Endothelial cell of umbilical vein (primary cell): ENCODE measurements at regions not wholly inside any gene's neighbourhood (a gene's known extent, or its start where the extent isn't known, plus 50 kb on each side); places are given as distances from the start of the nearest gene placed in this dataset.

Experiments
- BruUV-seq: library from RNA; stranded (reverse); fragments of 400-500 nt; replicated peaks from 2 replicates; lab custom pipeline; 2021; lab: Mats Ljungman, UMichigan
- CTCF ChIA-PET: fragments of 300-600, 350-600 bp; sonication (Branson Sonifier 250); formaldehyde crosslinking; loops from one replicate; lab custom pipeline; 2021; ENCODE audit warnings: antibody characterized with exemption, inconsistent platforms; lab: Charles Lee
- POLR2A ChIA-PET: fragments of 300-600, 350-600 bp; sonication (Branson Sonifier 250); formaldehyde crosslinking; loops from one replicate; lab custom pipeline; 2021; ENCODE audit warnings: antibody characterized with exemption, inconsistent platforms; lab: Charles Lee
- DNase-seq: peaks from one replicate; pipeline ENCODE4 v3.0.0-alpha.2; 2011; ENCODE audit warnings: low read depth, low spot score
- FAIRE-seq: peaks from 2 replicates; lab custom pipeline; 2011; peaks lifted over from hg19 to GRCh38; lab: Jason Lieb, UNC
- H2AFZ ChIP-seq: 2 replicates; pipeline ENCODE4 v1.6.0; 2012; ENCODE audit warnings: low read depth, low read length, control low read depth, inconsistent platforms
- H3K27ac ChIP-seq: 2 replicates; pipeline ENCODE4 v1.5.1; 2011; ENCODE audit warnings: low read depth, mild to moderate bottlenecking, control low read depth, low read length, moderate library complexity; ENCODE audit not compliant: insufficient read depth
- H3K27me3 ChIP-seq, 2 experiments: 2 replicates each; pipeline versions ENCODE4 v1.6.0 to v1.6.1; 2011; ENCODE audit warnings: low read length in 2 of 2, mixed read lengths in 1 of 2; ENCODE audit not compliant: control insufficient read depth in 2 of 2, insufficient read depth in 2 of 2
- H3K36me3 ChIP-seq, 2 experiments: 2 replicates in 1 of 2; 3 replicates in 1 of 2; pipeline ENCODE4 v1.5.1; 2011; ENCODE audit warnings: low read length in 2 of 2, mild to moderate bottlenecking in 1 of 2, moderate library complexity in 1 of 2; ENCODE audit not compliant: control insufficient read depth in 2 of 2, insufficient read depth in 2 of 2; ENCODE audit errors: extremely low read depth in 1 of 2
- H3K4me1 ChIP-seq: 3 replicates; pipeline ENCODE4 v1.5.1; 2011; ENCODE audit warnings: mild to moderate bottlenecking, low read length; ENCODE audit not compliant: control insufficient read depth, insufficient read depth; ENCODE audit errors: extremely low read depth
- H3K4me2 ChIP-seq: 2 replicates; pipeline ENCODE4 v1.6.1; 2011; ENCODE audit warnings: low read length, control low read depth, mixed read lengths; ENCODE audit not compliant: insufficient read depth
- H3K4me3 ChIP-seq, 3 experiments: fragments of 200-600 bp in 1 of 3; sonication (generic), shearing (Covaris generic) in 1 of 3; replicated peaks in 1 of 3; 2 replicates each; pipeline ENCODE4 v1.5.1; 2011 to 2016; ENCODE audit warnings: control low read depth in 3 of 3, low read length in 3 of 3, mild to moderate bottlenecking in 2 of 3, inconsistent platforms in 1 of 3, low read depth in 1 of 3, moderate library complexity in 1 of 3; ENCODE audit not compliant: insufficient read depth in 1 of 3
- H3K79me2 ChIP-seq: 2 replicates; pipeline ENCODE4 v1.6.0; 2012; ENCODE audit warnings: low read length, inconsistent platforms; ENCODE audit not compliant: control insufficient read depth, insufficient read depth
- H3K9ac ChIP-seq: replicated peaks from 2 replicates; pipeline ENCODE3; 2011; ENCODE audit warnings: low read length, control low read depth; ENCODE audit not compliant: insufficient read depth; ENCODE audit errors: extremely low read depth
- H3K9me1 ChIP-seq: replicated peaks from 3 replicates; pipeline ENCODE4 v1.6.0; 2011; ENCODE audit warnings: mild to moderate bottlenecking, low read length; ENCODE audit not compliant: control insufficient read depth, insufficient read depth; ENCODE audit errors: extremely low read depth
- H3K9me3 ChIP-seq: replicated peaks from 2 replicates; pipeline ENCODE4 v1.5.1; 2012; ENCODE audit warnings: low read length, inconsistent platforms; ENCODE audit not compliant: control insufficient read depth, insufficient read depth
- H4K20me1 ChIP-seq: replicated peaks from 2 replicates; pipeline ENCODE3; 2011; ENCODE audit warnings: mild to moderate bottlenecking, low read length; ENCODE audit not compliant: control insufficient read depth, insufficient read depth; ENCODE audit errors: extremely low read depth
- EZH2 ChIP-seq: IDR thresholded peaks from 2 replicates; pipeline ENCODE4 v1.6.1; 2012; ENCODE audit warnings: borderline replicate concordance, low read depth, mild to moderate bottlenecking, moderate library complexity, low read length, inconsistent platforms; ENCODE audit not compliant: severe bottlenecking
- FOS ChIP-seq: IDR thresholded peaks from 2 replicates; pipeline ENCODE4 v1.6.1; 2011; ENCODE audit warnings: mild to moderate bottlenecking, low read length, moderate library complexity, borderline replicate concordance; ENCODE audit not compliant: insufficient read depth
- GATA2 ChIP-seq: IDR thresholded peaks from 2 replicates; pipeline ENCODE4 v1.7.0; 2011; ENCODE audit warnings: low read depth, mild to moderate bottlenecking, moderate library complexity, mixed read lengths, low read length; ENCODE audit not compliant: insufficient read length, insufficient read depth
- JUN ChIP-seq: IDR thresholded peaks from 2 replicates; pipeline ENCODE4 v1.6.1; 2011; ENCODE audit warnings: borderline replicate concordance, low read depth; ENCODE audit not compliant: insufficient read length, insufficient read depth
- MYC ChIP-seq: IDR thresholded peaks from one replicate; pipeline ENCODE4 v1.6.1; 2011; ENCODE audit warnings: mild to moderate bottlenecking, low read depth, low read length
- POLR2A ChIP-seq: IDR thresholded peaks from 2 replicates; pipeline ENCODE4 v1.6.1; 2012; ENCODE audit warnings: low read depth, mild to moderate bottlenecking, control low read depth, low read length
- POLR2AphosphoS5 ChIP-seq: IDR thresholded peaks from 2 replicates; pipeline ENCODE4 v1.6.1; 2012; ENCODE audit warnings: low read depth, mild to moderate bottlenecking, control low read depth, low read length, moderate library complexity; ENCODE audit not compliant: insufficient read depth
- dilution Hi-C: fragments of 300-500 bp; cut with MboI; formaldehyde crosslinking; loops from one replicate; pipeline ENCODE4 v1.15.0; 2019; ENCODE audit warnings: low sequenced_read_pairs; ENCODE audit not compliant: extremely low pct_ligation_motif_present
- intact Hi-C: fragments of 100-400 bp; cut with micrococcal nuclease; formaldehyde crosslinking; loops from one replicate; pipeline ENCODE4 v1.10.0; 2022
- TF ChIP-seq, protein P1 (sequence below): IDR thresholded peaks from 2 replicates; pipeline ENCODE4 v1.6.1; 2011; ENCODE audit not compliant: insufficient read depth, insufficient read length
- TF ChIP-seq, protein P2 (sequence below), 2 donors: IDR thresholded peaks; 1 replicate in 1 of 2; 2 replicates in 1 of 2; pipeline ENCODE4 v1.5.1; 2011; ENCODE audit warnings: low read length in 2 of 2, mild to moderate bottlenecking in 2 of 2, moderate library complexity in 2 of 2, control low read depth in 1 of 2, inconsistent platforms in 1 of 2, low read depth in 1 of 2; ENCODE audit not compliant: insufficient read depth in 1 of 2; ENCODE audit errors: extremely low read depth in 1 of 2

DNA sequence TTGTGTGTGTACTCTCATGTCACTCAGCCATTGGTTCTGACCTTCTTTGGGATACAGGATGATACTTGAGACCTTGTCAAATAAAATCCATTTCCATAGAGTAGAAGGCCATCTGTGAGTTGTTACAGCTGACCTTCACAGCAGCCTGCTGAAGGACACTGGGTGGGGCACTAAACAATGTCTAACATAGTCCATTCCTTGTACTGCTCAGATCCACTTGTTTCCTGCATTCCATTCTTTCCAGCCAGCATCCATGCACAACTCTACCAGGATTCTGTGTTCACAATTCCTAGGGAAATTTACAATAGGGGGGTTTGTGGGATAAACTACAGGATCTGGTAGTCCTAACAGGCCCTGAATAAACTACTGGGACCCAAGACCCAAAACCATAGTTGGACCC lies 286.4 kb downstream of the RASEF start:
- DNase-seq (no peak), FAIRE-seq (no peak)
- intact Hi-C loops (no loop called here), dilution Hi-C loops (no loop called here)
- H2AFZ ChIP-seq: no peak overlapping the region
- no peaks in the 10 kb centered on the region for H3K36me3 ChIP-seq
- no peak overlapping the region for H3K9ac ChIP-seq
- H3K9me1 ChIP-seq: no peaks in the 10 kb centered on the region
- H3K27me3 ChIP-seq: no peaks in the 10 kb centered on the region
- H3K4me3 ChIP-seq: no peak overlapping the region
- no peaks in the 10 kb centered on the region for H4K20me1 ChIP-seq
- H3K4me1 ChIP-seq: no peaks in the 10 kb centered on the region
- no peak overlapping the region for H3K4me2 ChIP-seq
- no peaks in the 10 kb centered on the region for H3K79me2 ChIP-seq
- BruUV-seq: no TSS peak
- peaks cover 2% of the 10 kb centered on the region for H3K9me3 ChIP-seq
- TF ChIP-seq JUN: no peak
- no peak for TF ChIP-seq POLR2AphosphoS5
- TF ChIP-seq, protein P1, sequence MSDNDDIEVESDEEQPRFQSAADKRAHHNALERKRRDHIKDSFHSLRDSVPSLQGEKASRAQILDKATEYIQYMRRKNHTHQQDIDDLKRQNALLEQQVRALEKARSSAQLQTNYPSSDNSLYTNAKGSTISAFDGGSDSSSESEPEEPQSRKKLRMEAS: no peak
- no peak for TF ChIP-seq MYC
- no peak for TF ChIP-seq FOS
- TF ChIP-seq, protein P2, sequence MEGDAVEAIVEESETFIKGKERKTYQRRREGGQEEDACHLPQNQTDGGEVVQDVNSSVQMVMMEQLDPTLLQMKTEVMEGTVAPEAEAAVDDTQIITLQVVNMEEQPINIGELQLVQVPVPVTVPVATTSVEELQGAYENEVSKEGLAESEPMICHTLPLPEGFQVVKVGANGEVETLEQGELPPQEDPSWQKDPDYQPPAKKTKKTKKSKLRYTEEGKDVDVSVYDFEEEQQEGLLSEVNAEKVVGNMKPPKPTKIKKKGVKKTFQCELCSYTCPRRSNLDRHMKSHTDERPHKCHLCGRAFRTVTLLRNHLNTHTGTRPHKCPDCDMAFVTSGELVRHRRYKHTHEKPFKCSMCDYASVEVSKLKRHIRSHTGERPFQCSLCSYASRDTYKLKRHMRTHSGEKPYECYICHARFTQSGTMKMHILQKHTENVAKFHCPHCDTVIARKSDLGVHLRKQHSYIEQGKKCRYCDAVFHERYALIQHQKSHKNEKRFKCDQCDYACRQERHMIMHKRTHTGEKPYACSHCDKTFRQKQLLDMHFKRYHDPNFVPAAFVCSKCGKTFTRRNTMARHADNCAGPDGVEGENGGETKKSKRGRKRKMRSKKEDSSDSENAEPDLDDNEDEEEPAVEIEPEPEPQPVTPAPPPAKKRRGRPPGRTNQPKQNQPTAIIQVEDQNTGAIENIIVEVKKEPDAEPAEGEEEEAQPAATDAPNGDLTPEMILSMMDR (IDR thresholded peaks at IDR 0.05; ENCODE audit: extremely low read depth in 1 of 2, insufficient read depth in 1 of 2, low read depth in 1 of 2, low read length in 2 of 2): no peak
- no peak for TF ChIP-seq POLR2A
- TF ChIP-seq EZH2: no peak
- no peak for TF ChIP-seq GATA2
- POLR2A ChIA-PET: no interaction called here
- H3K27ac ChIP-seq: no peak overlapping the region
- CTCF ChIA-PET: no interaction called here
